GM06990 (cell line): ENCODE measurements at regions not wholly inside any gene's neighbourhood (a gene's known extent, or its start where the extent isn't known, plus 50 kb on each side); places are given as distances from the start of the nearest gene placed in this dataset.

Experiments
- DNase-seq: peaks from one replicate; pipeline ENCODE4 v3.0.0-alpha.2; 2011; ENCODE audit not compliant: insufficient read length; ENCODE audit errors: extremely low read depth
- H3K27me3 ChIP-seq: replicated peaks from 2 replicates; pipeline ENCODE4 v1.6.0; 2011; ENCODE audit warnings: low read length; ENCODE audit not compliant: control insufficient read depth, insufficient read depth
- H3K36me3 ChIP-seq: 2 replicates; pipeline ENCODE4 v1.5.1; 2011; ENCODE audit warnings: low read length; ENCODE audit not compliant: control insufficient read depth, insufficient read depth
- H3K4me3 ChIP-seq: replicated peaks from 2 replicates; pipeline ENCODE4 v1.5.1; 2011; ENCODE audit warnings: low read depth, mild to moderate bottlenecking, control low read depth, low read length
- CTCF ChIP-seq: IDR thresholded peaks from 2 replicates; pipeline ENCODE4 v1.5.1; 2011; ENCODE audit warnings: low read length, control low read depth, mild to moderate bottlenecking, inconsistent platforms; ENCODE audit not compliant: insufficient read depth, poor library complexity, severe bottlenecking

GRCh38 chr1:8202182-8202905, 115.6 kb upstream of the SLC45A1 start:
- no peak for DNase-seq

GRCh38 chr1:8201331-8201861, 116.5 kb upstream of the SLC45A1 start:
- H3K4me3 ChIP-seq, result no peak overlapping the region
- no peak for DNase-seq
- TF ChIP-seq CTCF, result no peak

More at GRCh38 chr1:8202182-8202905, 115.6 kb upstream of the SLC45A1 start:
- Histone ChIP-seq H3K4me3 (no peak overlapping the region), H3K36me3 (no peaks in the 10 kb centered on the region), H3K27me3 (peaks cover 2% of the 10 kb centered on the region; the same call in 1 of the 2 replicates)
- TF ChIP-seq CTCF, result no peak

GRCh38 chr1:8200317-8201115, 117.4 kb upstream of the SLC45A1 start:
- no peak overlapping the region for H3K4me3 ChIP-seq
- H3K36me3 ChIP-seq, result no peaks in the 10 kb centered on the region
- peaks cover 2% of the 10 kb centered on the region; the same call in 1 of the 2 replicates for H3K27me3 ChIP-seq
- DNase-seq, result no peak
- no peak for TF ChIP-seq CTCF

More at GRCh38 chr1:8201331-8201861, 116.5 kb upstream of the SLC45A1 start:
- Histone ChIP-seq H3K27me3 (peaks cover 2% of the 10 kb centered on the region; the same call in 1 of the 2 replicates), H3K36me3 (no peaks in the 10 kb centered on the region)

- DNase-seq, result no peak
- TF ChIP-seq CTCF, result no peak
- Histone ChIP-seq H3K27me3 (peaks cover 2% of the 10 kb centered on the region; the same call in 1 of the 2 replicates), H3K36me3 (no peaks in the 10 kb centered on the region), H3K4me3 (no peak overlapping the region)
These were observed 119.4 kb upstream of the SLC45A1 start for GRCh38 chr1:8198522-8198921.

- DNase-seq, result no peak
- TF ChIP-seq CTCF, result no peak
- Histone ChIP-seq H3K4me3 (no peak overlapping the region), H3K36me3 (no peaks in the 10 kb centered on the region), H3K27me3 (no peaks in the 10 kb centered on the region; the same call in 1 of the 2 replicates)
These were observed 120.2 kb upstream of the SLC45A1 start for GRCh38 chr1:8197493-8198282.
